K562 (cell line): ENCODE measurements at regions not wholly inside any gene's neighbourhood (a gene's known extent, or its start where the extent isn't known, plus 50 kb on each side); places are given as distances from the start of the nearest gene placed in this dataset.

Experiments used
- ATAC-seq: fragments of 200-7000 bp; cut with Tn5 transposase; 3 replicates; pipeline ENCODE4 v1.9.1; 2020; ENCODE audit warnings: moderate library complexity
- BruUV-seq: library from RNA; stranded (reverse); fragments of 400-500 nt; replicated peaks from 2 replicates; lab custom pipeline; 2021; lab: Mats Ljungman, UMichigan
- CTCF ChIA-PET: fragments of 300-600 bp; formaldehyde crosslinking; extraction: SDS; loops from one replicate; lab custom pipeline; 2021; ENCODE audit warnings: low intra/inter-chr PET ratio; lab: Yijun Ruan, JAX
- POLR2A ChIA-PET: fragments of 300-600, 350-650 bp; sonication (Branson Sonifier 250); formaldehyde crosslinking; extraction: SDS; loops from one replicate; lab custom pipeline; 2021; ENCODE audit warnings: antibody characterized with exemption, inconsistent platforms; lab: Yijun Ruan, JAX
- DNase-seq, 4 experiments: peaks; one replicate each; pipeline versions ENCODE4 v3.0.0 to v3.0.0-alpha.2; 2011 to 2018; ENCODE audit warnings: low spot score in 3 of 4, mixed read lengths in 3 of 4; ENCODE audit errors: extremely low read depth in 1 of 4
- FAIRE-seq: peaks from 2 replicates; lab custom pipeline; 2011; peaks lifted over from hg19 to GRCh38; lab: Jason Lieb, UNC
- H2AFZ ChIP-seq: 2 replicates; pipeline ENCODE4 v1.6.0; 2011; ENCODE audit warnings: low read depth, low read length, control low read depth, inconsistent platforms
- H3K27ac ChIP-seq: fragments of 200-600 bp; 3 replicates; pipeline ENCODE4 v1.8.0; 2011; ENCODE audit warnings: low read depth, mild to moderate bottlenecking, control low read depth, inconsistent platforms, low read length, moderate library complexity, mixed read lengths; ENCODE audit errors: extremely low read depth
- H3K27me3 ChIP-seq, 2 experiments: fragments of 300-600 bp in 1 of 2; 2 replicates in 1 of 2; 3 replicates in 1 of 2; pipeline versions ENCODE4 v1.6.0 to v1.8.0; 2011; ENCODE audit warnings: inconsistent platforms in 2 of 2, low read length in 2 of 2, mild to moderate bottlenecking in 1 of 2, mixed read lengths in 1 of 2, moderate library complexity in 1 of 2; ENCODE audit not compliant: control insufficient read depth in 2 of 2, insufficient read depth in 2 of 2
- H3K36me3 ChIP-seq: fragments of 300-600 bp; 3 replicates; pipeline ENCODE4 v1.8.0; 2011; ENCODE audit warnings: mild to moderate bottlenecking, low read length, inconsistent platforms; ENCODE audit not compliant: control insufficient read depth, insufficient read depth
- H3K4me1 ChIP-seq, 2 experiments: fragments of 200-600 bp in 1 of 2; replicated peaks in 1 of 2; 2 replicates in 1 of 2; 3 replicates in 1 of 2; pipeline versions ENCODE4 v1.5.1 to v1.8.0; 2011; ENCODE audit warnings: inconsistent platforms in 2 of 2, low read length in 2 of 2, mild to moderate bottlenecking in 1 of 2, mixed read lengths in 1 of 2, moderate library complexity in 1 of 2; ENCODE audit not compliant: control insufficient read depth in 2 of 2, insufficient read depth in 2 of 2
- H3K4me2 ChIP-seq: 2 replicates; pipeline ENCODE4 v1.6.1; 2011; ENCODE audit warnings: low read length, control low read depth, inconsistent platforms, mixed read lengths; ENCODE audit not compliant: insufficient read depth
- H3K4me3 ChIP-seq: fragments of 200-600 bp; sonication (generic), shearing (Covaris generic); 2 replicates; pipeline ENCODE4 v1.5.1; 2016; ENCODE audit warnings: control low read depth, inconsistent platforms
- H3K79me2 ChIP-seq: fragments of 200-600 bp; 3 replicates; pipeline ENCODE4 v1.8.0; 2011; ENCODE audit warnings: low read length, inconsistent platforms; ENCODE audit not compliant: control insufficient read depth, insufficient read depth
- H3K9ac ChIP-seq, 2 experiments: 2 replicates each; pipeline versions ENCODE4 v1.6.0 to v1.6.1; 2011; ENCODE audit warnings: low read depth in 2 of 2, low read length in 2 of 2, control low read depth in 1 of 2, inconsistent platforms in 1 of 2, mild to moderate bottlenecking in 1 of 2, mixed read lengths in 1 of 2; ENCODE audit not compliant: insufficient read depth in 1 of 2
- H3K9me1 ChIP-seq: one replicate; pipeline ENCODE4 v1.6.0; 2011; ENCODE audit warnings: inconsistent platforms, mild to moderate bottlenecking, low read length, moderate library complexity; ENCODE audit not compliant: control insufficient read depth, insufficient read depth
- H3K9me3 ChIP-seq: replicated peaks from 2 replicates; pipeline ENCODE4 v1.5.1; 2011; ENCODE audit warnings: low read depth, low read length, inconsistent platforms; ENCODE audit not compliant: control insufficient read depth, insufficient read depth
- H4K20me1 ChIP-seq: replicated peaks from 2 replicates; pipeline ENCODE4 v1.6.1; 2011; ENCODE audit warnings: low read length, inconsistent platforms, mixed read lengths; ENCODE audit not compliant: control insufficient read depth, insufficient read depth
- ARID3A ChIP-seq: IDR thresholded peaks from 2 replicates; pipeline ENCODE4 v1.6.1; 2012; ENCODE audit warnings: low read depth, low read length, improper control_type of control experiment, borderline replicate concordance
- ATF3 ChIP-seq, 2 experiments: fragments of 450-650 bp in 1 of 2; sonication (generic) in 1 of 2; formaldehyde crosslinking in 1 of 2; IDR thresholded peaks in 1 of 2; conservative IDR thresholded peaks in 1 of 2; 2 replicates each; pipeline versions ENCODE4 v1.6.1 to v1.8.1; 2016 to 2023; ENCODE audit warnings: mild to moderate bottlenecking in 2 of 2, moderate library complexity in 2 of 2, inconsistent platforms in 1 of 2, missing genetic modification reagents in 1 of 2
- CBX2 ChIP-seq: fragments of 200-600 bp; sonication (generic); IDR thresholded peaks from one replicate; pipeline ENCODE4 v1.6.1; 2012; ENCODE audit warnings: mild to moderate bottlenecking, low read length, inconsistent platforms; ENCODE audit not compliant: insufficient read depth, poor library complexity, severe bottlenecking
- DDX20 ChIP-seq: fragments of 450-650 bp; IDR thresholded peaks from 2 replicates; pipeline ENCODE4 v1.6.1; 2016; ENCODE audit warnings: missing genetic modification characterization, low read depth, mild to moderate bottlenecking, missing compliant biosample characterization, moderate library complexity
- ELF1 ChIP-seq: fragments of 200-800 bp; sonication (Bioruptor generic); IDR thresholded peaks from 2 replicates; pipeline ENCODE4 v1.6.1; 2016; ENCODE audit warnings: missing genetic modification characterization, missing compliant biosample characterization
- GTF2B ChIP-seq: IDR thresholded peaks from 2 replicates; pipeline ENCODE4 v1.6.1; 2011; ENCODE audit not compliant: insufficient read length; ENCODE audit errors: extremely low read depth
- GTF2E2 ChIP-seq: fragments of 200-800 bp; sonication (Bioruptor generic); IDR thresholded peaks from 2 replicates; pipeline ENCODE4 v1.6.1; 2016; ENCODE audit warnings: missing genetic modification characterization, missing compliant biosample characterization
- HMGXB4 ChIP-seq: sonication (generic); formaldehyde crosslinking; IDR thresholded peaks from 2 replicates; pipeline ENCODE4 v1.8.1; 2023; ENCODE audit warnings: mild to moderate bottlenecking, missing genetic modification reagents
- KLF1 ChIP-seq: fragments of 450-650 bp; IDR thresholded peaks from 2 replicates; pipeline ENCODE4 v1.6.1; 2016; ENCODE audit warnings: missing genetic modification characterization, missing compliant biosample characterization
- MTA2 ChIP-seq: fragments of 450-650 bp; IDR thresholded peaks from 2 replicates; pipeline ENCODE4 v1.6.1; 2016; ENCODE audit warnings: low read depth
- MYBL2 ChIP-seq, 2 experiments: fragments of 450-650 bp in 1 of 2; sonication (generic) in 1 of 2; formaldehyde crosslinking in 1 of 2; IDR thresholded peaks; 2 replicates each; pipeline versions ENCODE4 v1.6.1 to v1.8.1; 2017 to 2022; ENCODE audit warnings: borderline replicate concordance in 1 of 2, inconsistent platforms in 1 of 2, low read depth in 1 of 2, mild to moderate bottlenecking in 1 of 2, missing genetic modification reagents in 1 of 2, moderate library complexity in 1 of 2
- NCOR1 ChIP-seq: fragments of 450-650 bp; IDR thresholded peaks from 2 replicates; pipeline ENCODE4 v1.6.1; 2016; ENCODE audit warnings: mild to moderate bottlenecking, moderate library complexity
- PHF20 ChIP-seq: fragments of 450-650 bp; IDR thresholded peaks from 2 replicates; pipeline ENCODE4 v1.6.1; 2018; ENCODE audit not compliant: partially characterized antibody
- SMARCA5 ChIP-seq: fragments of 450-650 bp; IDR thresholded peaks from 2 replicates; pipeline ENCODE4 v1.6.1; 2016
- ZC3H8 ChIP-seq: fragments of 450-650 bp; IDR thresholded peaks from 2 replicates; pipeline ENCODE4 v1.6.1; 2017
- ZNF347 ChIP-seq: fragments of 450-650 bp; formaldehyde crosslinking; IDR thresholded peaks from 2 replicates; pipeline ENCODE4 v1.4.0; 2020; ENCODE audit warnings: low read depth, mild to moderate bottlenecking, moderate library complexity
- ZNF764 ChIP-seq: fragments of 250-450 bp; sonication (Bioruptor Pico); IDR thresholded peaks from 2 replicates; pipeline ENCODE4 v1.4.0; 2020; ENCODE audit warnings: low read depth, mild to moderate bottlenecking, moderate library complexity
- WGBS: fragments of 100-300 bp; shearing (Covaris generic); methylation state at CpG from one replicate; pipeline ENCODE4 v1.1.6; 2016; ENCODE audit warnings: low coverage, mixed read lengths; ENCODE audit not compliant: insufficient coverage; ENCODE audit errors: missing lambda C conversion rate; 5-methylcytosine and 5-hydroxymethylcytosine counted together
- in situ Hi-C: fragments of 300-500 bp; cut with MboI; formaldehyde crosslinking; loops from 4 replicates; pipeline ENCODE4 v1.15.0; 2018; ENCODE audit warnings: inconsistent platforms, mixed read lengths
- intact Hi-C: fragments of 100-400 bp; cut with micrococcal nuclease; formaldehyde crosslinking; loops from 2 replicates; pipeline ENCODE4 v1.14.2; 2022

- DNase-seq, result no peak
- no TSS peak for BruUV-seq
- Histone ChIP-seq H3K27ac (no peak overlapping the region), H3K36me3 (no peaks in the 10 kb centered on the region), H3K4me3 (no peak overlapping the region), H3K4me1 (no peaks in the 10 kb centered on the region), H3K9me3 (no peaks in the 10 kb centered on the region), H3K27me3 (peaks cover 0 to 10% of the 10 kb centered on the region in 2 experiments; a peak in 1 of 5 replicates), H3K4me2 (no peak overlapping the region), H3K79me2 (no peaks in the 10 kb centered on the region), H3K9me1 (no peaks in the 10 kb centered on the region), H2AFZ (no peak overlapping the region), H3K9ac (no peak overlapping the region), H4K20me1 (peaks cover 4% of the 10 kb centered on the region; the same call in 1 of the 2 replicates)
- in situ Hi-C loops (no loop called here), intact Hi-C loops (no loop called here)
- ChIA-PET CTCF (no interaction called here), POLR2A (no interaction called here)
- WGBS, result 0% methylated on average over 9 of the region's 9 CpGs
- ATAC-seq, result no peak
- FAIRE-seq, result no peak
- TF ChIP-seq ZC3H8 (no peak), ELF1 (tag) (no peak), ZNF347 (no peak), PHF20 (no peak), MTA2 (no peak), ZNF764 (no peak), DDX20 (no peak), CBX2 (no peak), MYBL2 (IDR thresholded peaks at IDR 0.05; ENCODE audit: low read depth) (no peak), MYBL2 (CRISPR knock-in tag; IDR thresholded peaks at IDR 0.05; ENCODE audit: borderline replicate concordance) (no peak), ARID3A (no peak), SMARCA5 (no peak), GTF2B (no peak), KLF1 (tag) (no peak), NCOR1 (no peak), ATF3 (IDR thresholded peaks at IDR 0.05) (no peak), ATF3 (CRISPR knock-in tag; conservative IDR thresholded peaks at IDR 0.05) (no peak), HMGXB4 (CRISPR knock-in tag) (no peak), GTF2E2 (no peak)
Measured at GRCh38 chr10:43843321-43844101, 194.8 kb upstream of the ZNF32 start.
